WERI-Rb-1 (cell line): ENCODE measurements at regions not wholly inside any gene's neighbourhood (a gene's known extent, or its start where the extent isn't known, plus 50 kb on each side); places are given as distances from the start of the nearest gene placed in this dataset.

ENCODE experiments used
- DNase-seq: peaks from one replicate; pipeline ENCODE4 v3.0.0-alpha.2; 2020
- H3K27ac ChIP-seq: fragments of 250-450 bp; sonication (Bioruptor Pico); 2 replicates; pipeline ENCODE4 v1.5.1; 2020; ENCODE audit warnings: mild to moderate bottlenecking, moderate library complexity
- H3K27me3 ChIP-seq: fragments of 250-450 bp; sonication (Bioruptor Pico); 2 replicates; pipeline ENCODE4 v1.5.1; 2021; ENCODE audit warnings: mild to moderate bottlenecking, low read depth, moderate library complexity; ENCODE audit not compliant: insufficient read depth, severe bottlenecking
- H3K36me3 ChIP-seq: fragments of 250-450 bp; sonication (Bioruptor Pico); 2 replicates; pipeline ENCODE4 v1.5.1; 2020; ENCODE audit warnings: mild to moderate bottlenecking, moderate library complexity
- H3K4me3 ChIP-seq: 2 replicates; pipeline ENCODE4 v1.5.1; 2011; ENCODE audit warnings: low read depth, mild to moderate bottlenecking, control low read depth, low read length
- H3K9me3 ChIP-seq: fragments of 250-450 bp; sonication (Bioruptor Pico); 2 replicates; pipeline ENCODE4 v1.5.1; 2021; ENCODE audit warnings: mild to moderate bottlenecking, moderate library complexity; ENCODE audit not compliant: severe bottlenecking
- CTCF ChIP-seq: IDR thresholded peaks from 2 replicates; pipeline ENCODE4 v1.5.1; 2011; ENCODE audit warnings: low read depth, mild to moderate bottlenecking, control low read depth, inconsistent platforms, low read length

GRCh38 chr16:80489173-80489572 lies 51.6 kb upstream of the DYNLRB2 start:
- no peak overlapping the region for H3K4me3 ChIP-seq
- no peak for TF ChIP-seq CTCF
- no peaks in the 10 kb centered on the region for H3K36me3 ChIP-seq
- DNase-seq = no peak
- no peak overlapping the region for H3K27ac ChIP-seq
- H3K9me3 ChIP-seq = no peaks in the 10 kb centered on the region
- H3K27me3 ChIP-seq = no peaks in the 10 kb centered on the region

- no peak for DNase-seq
- no peak for TF ChIP-seq CTCF
These were observed 52.6 kb upstream of the DYNLRB2 start for GRCh38 chr16:80488167-80488566.

GRCh38 chr16:80480664-80481063 lies 60.1 kb upstream of the DYNLRB2 start:
- no peak for TF ChIP-seq CTCF
- no peak overlapping the region for H3K27ac ChIP-seq
- H3K4me3 ChIP-seq = no peak overlapping the region
- H3K9me3 ChIP-seq = no peaks in the 10 kb centered on the region
- no peaks in the 10 kb centered on the region for H3K36me3 ChIP-seq
- no peak for DNase-seq
- no peaks in the 10 kb centered on the region for H3K27me3 ChIP-seq

More at GRCh38 chr16:80488167-80488566, 52.6 kb upstream of the DYNLRB2 start:
- Histone ChIP-seq H3K27ac (no peak overlapping the region), H3K9me3 (no peaks in the 10 kb centered on the region), H3K27me3 (no peaks in the 10 kb centered on the region), H3K4me3 (no peak overlapping the region), H3K36me3 (no peaks in the 10 kb centered on the region)

- DNase-seq = no peak
- Histone ChIP-seq H3K36me3 (no peaks in the 10 kb centered on the region), H3K27me3 (no peaks in the 10 kb centered on the region), H3K27ac (no peak overlapping the region), H3K4me3 (no peak overlapping the region), H3K9me3 (no peaks in the 10 kb centered on the region)
- TF ChIP-seq CTCF = no peak
These were observed 63.0 kb upstream of the DYNLRB2 start for GRCh38 chr16:80477838-80478237.

GRCh38 chr16:80468029-80468428 lies 72.8 kb upstream of the DYNLRB2 start:
- Histone ChIP-seq H3K27ac (no peak overlapping the region), H3K27me3 (peaks cover 4% of the 10 kb centered on the region), H3K4me3 (no peak overlapping the region), H3K9me3 (no peaks in the 10 kb centered on the region), H3K36me3 (no peaks in the 10 kb centered on the region)
- no peak for DNase-seq
- no peak for TF ChIP-seq CTCF
